ENCODE measurements at regions not wholly inside any gene's neighbourhood (a gene's known extent, or its start where the extent isn't known, plus 50 kb on each side); places are given as distances from the start of the nearest gene placed in this dataset.
"Not testable (repeated sequence)": the region's sequence is repeated elsewhere in the genome, so short reads cannot be mapped to it uniquely, and the experiment has no call there.

GRCh38 chr15:62513893-62514292, 348.8 kb upstream of the C2CD4B start:
- no peak overlapping the region for H3K27ac ChIP-seq
- no peak for TF ChIP-seq ZFX (IDR thresholded peaks at IDR 0.05; ENCODE audit: borderline replicate concordance)
- TF ChIP-seq CTCF (IDR thresholded peaks at IDR 0.05): no peak

GRCh38 chr15:62515696-62516395, 350.8 kb upstream of the C2CD4B start:
- TF ChIP-seq CTCF (IDR thresholded peaks at IDR 0.05): no peak
- no peak for TF ChIP-seq ZFX (IDR thresholded peaks at IDR 0.05; ENCODE audit: borderline replicate concordance)
- no peak overlapping the region for H3K27ac ChIP-seq

DNA sequence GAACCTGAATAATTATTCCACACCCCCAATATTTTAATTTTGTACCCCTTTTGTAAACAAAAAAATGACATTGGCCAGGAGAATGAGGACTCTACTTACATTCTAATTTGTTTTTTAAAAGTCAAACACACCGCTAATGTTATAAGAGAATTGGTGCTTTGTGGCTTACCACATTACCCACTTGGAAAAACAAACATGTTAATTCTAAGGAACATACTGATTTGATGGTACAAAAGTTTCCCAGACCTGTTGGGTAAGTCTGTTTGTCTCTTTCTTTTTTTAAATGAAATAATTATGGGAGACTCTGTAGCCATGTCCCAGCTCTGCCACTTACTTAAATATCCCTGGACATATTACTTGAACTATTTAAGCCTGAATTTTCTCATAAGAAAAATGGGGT, 352.5 kb upstream of the C2CD4B start:
- TF ChIP-seq CTCF (IDR thresholded peaks at IDR 0.05) (no peak), ZFX (IDR thresholded peaks at IDR 0.05; ENCODE audit: borderline replicate concordance) (no peak)
- H3K27ac ChIP-seq: no peak overlapping the region

GRCh38 chr15:62518666-62519065, 353.6 kb upstream of the C2CD4B start:
- H3K27ac ChIP-seq: not testable (repeated sequence)

GRCh38 chr15:62519900-62520299, 354.8 kb upstream of the C2CD4B start:
- no peak overlapping the region for H3K27ac ChIP-seq

GRCh38 chr15:62520887-62521286, 355.8 kb upstream of the C2CD4B start:
- no peak overlapping the region for H3K27ac ChIP-seq
- TF ChIP-seq ZFX (IDR thresholded peaks at IDR 0.05; ENCODE audit: borderline replicate concordance): no peak

More at GRCh38 chr15:62519900-62520299, 354.8 kb upstream of the C2CD4B start:
- no peak for TF ChIP-seq ZFX (IDR thresholded peaks at IDR 0.05; ENCODE audit: borderline replicate concordance)

DNA sequence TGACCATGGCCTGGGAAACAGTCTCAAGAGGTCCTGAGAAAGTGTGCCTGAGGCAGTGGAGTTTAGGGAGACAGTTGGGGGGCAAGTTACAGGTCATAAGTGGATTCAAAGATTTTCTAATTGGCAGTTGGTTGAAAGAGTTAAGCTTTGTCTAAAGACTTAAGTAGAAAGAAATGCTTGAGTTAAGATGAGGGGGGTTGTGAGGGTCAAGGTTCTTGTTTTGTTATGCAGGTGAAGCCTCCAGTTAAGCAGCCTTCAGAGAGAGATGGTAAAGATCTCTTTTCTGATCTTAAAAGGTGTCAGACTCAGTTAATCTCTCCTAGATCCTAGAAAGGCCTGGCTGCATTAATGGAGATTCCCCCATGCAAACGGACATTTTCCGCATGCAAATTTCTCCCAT, 356.3 kb upstream of the C2CD4B start:
- TF ChIP-seq CTCF (IDR thresholded peaks at IDR 0.05) (no peak), ZFX (IDR thresholded peaks at IDR 0.05; ENCODE audit: borderline replicate concordance) (no peak)
- no peak overlapping the region for H3K27ac ChIP-seq

- no peak overlapping the region for H3K27ac ChIP-seq
- no peak for TF ChIP-seq ZFX (IDR thresholded peaks at IDR 0.05; ENCODE audit: borderline replicate concordance)
- no peak for TF ChIP-seq CTCF (IDR thresholded peaks at IDR 0.05)
Measured at GRCh38 chr15:62524848-62525247, 359.8 kb upstream of the C2CD4B start.

- H3K27ac ChIP-seq: no peak overlapping the region
- TF ChIP-seq CTCF (IDR thresholded peaks at IDR 0.05) (no peak), ZFX (IDR thresholded peaks at IDR 0.05; ENCODE audit: borderline replicate concordance) (no peak)
Measured at GRCh38 chr15:62527387-62527786, 362.3 kb upstream of the C2CD4B start.

All from 22Rv1 (cell line).